OCI-LY7 (cell line): ENCODE measurements at regions not wholly inside any gene's neighbourhood (a gene's known extent, or its start where the extent isn't known, plus 50 kb on each side); places are given as distances from the start of the nearest gene placed in this dataset.

Experiments
- CTCF ChIP-seq: fragments of 200-600 bp; sonication (generic); conservative IDR thresholded peaks from 2 replicates; pipeline ENCODE4 v1.5.1; 2014; ENCODE audit warnings: mild to moderate bottlenecking, antibody characterized with exemption, low read length, moderate library complexity, mixed read lengths
- EZH2phosphoT487 ChIP-seq: fragments of 200-600 bp; sonication (generic); IDR thresholded peaks from 2 replicates; pipeline ENCODE4 v1.6.1; 2018; ENCODE audit warnings: low read depth, borderline replicate concordance, mild to moderate bottlenecking, mixed run types, antibody characterized with exemption, low read length, moderate library complexity, mixed read lengths

- TF ChIP-seq CTCF: no peak
- no peak for TF ChIP-seq EZH2phosphoT487
Observed at GRCh38 chr1:244344001-244344400, 107.7 kb downstream of the ADSS2 start.
